Ishikawa (cell line): ENCODE measurements at regions not wholly inside any gene's neighbourhood (a gene's known extent, or its start where the extent isn't known, plus 50 kb on each side); places are given as distances from the start of the nearest gene placed in this dataset.

Experiments
- CEBPB ChIP-seq: IDR thresholded peaks from 2 replicates; pipeline ENCODE4 v1.6.1; 2012
- CREB1 ChIP-seq: IDR thresholded peaks from 2 replicates; pipeline ENCODE4 v1.6.1; 2012; ENCODE audit warnings: low read depth
- EGR1 ChIP-seq: IDR thresholded peaks from 2 replicates; pipeline ENCODE4 v1.6.1; 2012
- EP300 ChIP-seq: IDR thresholded peaks from 2 replicates; pipeline ENCODE4 v1.6.1; 2012; ENCODE audit warnings: borderline replicate concordance
- FOXM1 ChIP-seq: IDR thresholded peaks from 2 replicates; pipeline ENCODE4 v1.6.1; 2012; ENCODE audit warnings: low read depth, borderline replicate concordance
- NFIC ChIP-seq: IDR thresholded peaks from 2 replicates; pipeline ENCODE4 v1.6.1; 2012
- RAD21 ChIP-seq: IDR thresholded peaks from 2 replicates; pipeline ENCODE4 v1.6.1; 2012; ENCODE audit warnings: low read depth
- TAF1 ChIP-seq: IDR thresholded peaks from 2 replicates; pipeline ENCODE4 v1.6.1; 2012; ENCODE audit warnings: low read depth, mild to moderate bottlenecking
- TCF12 ChIP-seq: IDR thresholded peaks from 2 replicates; pipeline ENCODE4 v1.6.1; 2012; ENCODE audit warnings: low read depth
- TEAD4 ChIP-seq: IDR thresholded peaks from 2 replicates; pipeline ENCODE4 v1.6.1; 2012
- USF1 ChIP-seq: IDR thresholded peaks from 2 replicates; pipeline ENCODE4 v1.6.1; 2012
- YY1 ChIP-seq: IDR thresholded peaks from 2 replicates; pipeline ENCODE4 v1.6.1; 2012; ENCODE audit warnings: low read depth
- ZBTB7A ChIP-seq: IDR thresholded peaks from 2 replicates; pipeline ENCODE4 v1.6.1; 2012; ENCODE audit warnings: low read depth
- TF ChIP-seq, protein P1 (sequence below): IDR thresholded peaks from 2 replicates; pipeline ENCODE4 v1.6.1; 2012; ENCODE audit warnings: low read depth, mild to moderate bottlenecking
- TF ChIP-seq, protein P2 (sequence below): IDR thresholded peaks from 2 replicates; pipeline ENCODE4 v1.6.1; 2012

GRCh38 chrX:114178126-114178525 is 405.8 kb upstream of the HTR2C start:
- TF ChIP-seq, protein P1, sequence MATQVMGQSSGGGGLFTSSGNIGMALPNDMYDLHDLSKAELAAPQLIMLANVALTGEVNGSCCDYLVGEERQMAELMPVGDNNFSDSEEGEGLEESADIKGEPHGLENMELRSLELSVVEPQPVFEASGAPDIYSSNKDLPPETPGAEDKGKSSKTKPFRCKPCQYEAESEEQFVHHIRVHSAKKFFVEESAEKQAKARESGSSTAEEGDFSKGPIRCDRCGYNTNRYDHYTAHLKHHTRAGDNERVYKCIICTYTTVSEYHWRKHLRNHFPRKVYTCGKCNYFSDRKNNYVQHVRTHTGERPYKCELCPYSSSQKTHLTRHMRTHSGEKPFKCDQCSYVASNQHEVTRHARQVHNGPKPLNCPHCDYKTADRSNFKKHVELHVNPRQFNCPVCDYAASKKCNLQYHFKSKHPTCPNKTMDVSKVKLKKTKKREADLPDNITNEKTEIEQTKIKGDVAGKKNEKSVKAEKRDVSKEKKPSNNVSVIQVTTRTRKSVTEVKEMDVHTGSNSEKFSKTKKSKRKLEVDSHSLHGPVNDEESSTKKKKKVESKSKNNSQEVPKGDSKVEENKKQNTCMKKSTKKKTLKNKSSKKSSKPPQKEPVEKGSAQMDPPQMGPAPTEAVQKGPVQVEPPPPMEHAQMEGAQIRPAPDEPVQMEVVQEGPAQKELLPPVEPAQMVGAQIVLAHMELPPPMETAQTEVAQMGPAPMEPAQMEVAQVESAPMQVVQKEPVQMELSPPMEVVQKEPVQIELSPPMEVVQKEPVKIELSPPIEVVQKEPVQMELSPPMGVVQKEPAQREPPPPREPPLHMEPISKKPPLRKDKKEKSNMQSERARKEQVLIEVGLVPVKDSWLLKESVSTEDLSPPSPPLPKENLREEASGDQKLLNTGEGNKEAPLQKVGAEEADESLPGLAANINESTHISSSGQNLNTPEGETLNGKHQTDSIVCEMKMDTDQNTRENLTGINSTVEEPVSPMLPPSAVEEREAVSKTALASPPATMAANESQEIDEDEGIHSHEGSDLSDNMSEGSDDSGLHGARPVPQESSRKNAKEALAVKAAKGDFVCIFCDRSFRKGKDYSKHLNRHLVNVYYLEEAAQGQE, result no peak
- TF ChIP-seq TAF1, result no peak
- TF ChIP-seq NFIC, result no peak
- no peak for TF ChIP-seq CEBPB
- TF ChIP-seq, protein P2, sequence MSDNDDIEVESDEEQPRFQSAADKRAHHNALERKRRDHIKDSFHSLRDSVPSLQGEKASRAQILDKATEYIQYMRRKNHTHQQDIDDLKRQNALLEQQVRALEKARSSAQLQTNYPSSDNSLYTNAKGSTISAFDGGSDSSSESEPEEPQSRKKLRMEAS, result no peak
- no peak for TF ChIP-seq USF1
- no peak for TF ChIP-seq EP300
- TF ChIP-seq TEAD4, result no peak
- TF ChIP-seq CREB1, result no peak
- no peak for TF ChIP-seq TCF12
- no peak for TF ChIP-seq YY1
- no peak for TF ChIP-seq ZBTB7A
- TF ChIP-seq RAD21, result no peak
- TF ChIP-seq FOXM1, result no peak

GRCh38 chrX:114166601-114167000 is 417.3 kb upstream of the HTR2C start:
- TF ChIP-seq EGR1 (no peak), RAD21 (no peak), ZBTB7A (no peak), FOXM1 (no peak), TAF1 (no peak), CEBPB (no peak), TEAD4 (no peak)
- TF ChIP-seq, protein P1, result no peak
- TF ChIP-seq, protein P2, result no peak

DNA sequence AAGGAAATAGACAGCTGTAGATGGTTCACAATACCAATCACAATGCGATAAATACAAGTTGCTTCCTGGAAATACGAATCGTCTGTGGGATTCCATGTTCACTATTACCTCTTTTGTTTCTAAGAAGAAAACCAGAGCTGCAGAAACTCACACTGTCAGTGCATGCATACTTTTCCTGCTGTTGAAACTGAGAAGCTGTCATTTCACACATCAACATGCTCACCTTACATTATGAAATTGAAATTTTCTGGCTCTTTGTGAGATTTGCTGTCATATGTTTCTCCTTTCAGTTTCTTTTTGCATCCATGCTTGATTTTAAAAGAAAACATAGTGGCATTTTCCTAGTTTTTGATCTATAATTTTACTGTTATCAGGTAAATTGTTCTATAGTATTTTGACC is 418.3 kb upstream of the HTR2C start:
- TF ChIP-seq TEAD4 (no peak), ZBTB7A (no peak), TCF12 (no peak), TAF1 (no peak), YY1 (no peak), NFIC (no peak), RAD21 (no peak), USF1 (no peak), FOXM1 (no peak), CEBPB (no peak)
- TF ChIP-seq, protein P1, result no peak

DNA sequence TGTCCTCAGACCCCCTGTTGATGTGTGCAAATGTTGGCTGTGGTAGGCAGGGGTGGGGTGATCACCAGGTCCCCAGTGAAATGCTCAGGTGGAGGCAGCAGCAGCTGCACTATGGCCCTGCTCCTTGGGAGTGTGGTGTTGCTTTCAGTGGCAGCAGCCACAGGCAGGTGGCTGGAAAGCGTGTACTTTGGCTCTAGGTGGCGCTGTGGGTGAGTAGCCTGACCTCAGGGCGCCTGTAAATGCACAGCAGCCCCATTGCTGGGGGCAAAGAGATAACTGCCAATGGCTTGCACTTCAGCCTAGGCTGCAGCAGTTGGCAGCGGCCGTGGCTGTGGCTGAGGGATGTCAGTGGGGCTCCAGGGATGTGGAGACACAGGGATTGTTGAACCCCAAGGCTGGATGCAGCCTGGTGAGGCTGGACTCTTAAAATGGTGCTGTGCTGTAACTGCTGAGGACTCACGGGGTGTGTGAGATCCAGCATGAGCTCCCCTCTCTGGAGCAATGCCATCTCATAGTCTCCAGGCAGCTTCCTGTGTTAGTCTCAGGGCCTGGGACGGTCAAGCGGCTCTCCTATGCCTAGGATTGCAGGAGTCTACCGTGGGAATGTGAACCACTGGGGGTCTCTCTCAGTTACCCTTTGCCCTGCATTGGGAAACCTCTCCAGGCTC is 421.7 kb upstream of the HTR2C start:
- TF ChIP-seq TCF12 (no peak), ZBTB7A (no peak), YY1 (no peak), FOXM1 (no peak), CEBPB (no peak), NFIC (no peak), CREB1 (no peak), TEAD4 (no peak), EP300 (no peak), USF1 (no peak)
- TF ChIP-seq, protein P2, result no peak
- TF ChIP-seq, protein P1, result no peak
